ENCODE measurements at regions not wholly inside any gene's neighbourhood (a gene's known extent, or its start where the extent isn't known, plus 50 kb on each side); places are given as distances from the start of the nearest gene placed in this dataset.

DNA sequence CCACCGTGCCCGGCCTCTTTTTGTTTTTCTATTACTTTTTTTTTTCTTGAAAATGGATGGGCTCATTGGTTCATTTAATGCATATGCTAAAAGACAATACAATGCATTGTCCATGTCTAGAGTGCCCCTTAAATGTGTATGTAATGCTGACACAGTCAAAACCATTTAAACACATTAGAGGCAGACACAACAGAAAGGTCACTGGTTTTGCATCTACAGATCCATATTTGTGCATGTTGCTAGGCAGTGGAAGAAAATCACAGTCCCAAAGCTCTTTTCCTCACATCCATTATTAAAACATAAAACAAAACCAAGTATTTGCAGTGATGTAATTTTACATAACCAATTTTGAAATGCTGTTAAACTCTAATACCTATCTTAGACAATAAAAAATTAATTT, 389.0 kb downstream of the TAF11L14 start:
- TF ChIP-seq, protein P1, sequence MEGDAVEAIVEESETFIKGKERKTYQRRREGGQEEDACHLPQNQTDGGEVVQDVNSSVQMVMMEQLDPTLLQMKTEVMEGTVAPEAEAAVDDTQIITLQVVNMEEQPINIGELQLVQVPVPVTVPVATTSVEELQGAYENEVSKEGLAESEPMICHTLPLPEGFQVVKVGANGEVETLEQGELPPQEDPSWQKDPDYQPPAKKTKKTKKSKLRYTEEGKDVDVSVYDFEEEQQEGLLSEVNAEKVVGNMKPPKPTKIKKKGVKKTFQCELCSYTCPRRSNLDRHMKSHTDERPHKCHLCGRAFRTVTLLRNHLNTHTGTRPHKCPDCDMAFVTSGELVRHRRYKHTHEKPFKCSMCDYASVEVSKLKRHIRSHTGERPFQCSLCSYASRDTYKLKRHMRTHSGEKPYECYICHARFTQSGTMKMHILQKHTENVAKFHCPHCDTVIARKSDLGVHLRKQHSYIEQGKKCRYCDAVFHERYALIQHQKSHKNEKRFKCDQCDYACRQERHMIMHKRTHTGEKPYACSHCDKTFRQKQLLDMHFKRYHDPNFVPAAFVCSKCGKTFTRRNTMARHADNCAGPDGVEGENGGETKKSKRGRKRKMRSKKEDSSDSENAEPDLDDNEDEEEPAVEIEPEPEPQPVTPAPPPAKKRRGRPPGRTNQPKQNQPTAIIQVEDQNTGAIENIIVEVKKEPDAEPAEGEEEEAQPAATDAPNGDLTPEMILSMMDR (IDR thresholded peaks at IDR 0.05), result no peak
- TF ChIP-seq POLR2A (IDR thresholded peaks at IDR 0.05), result no peak

All from adrenal gland (tissue), 5 donors.